ENCODE measurements at regions not wholly inside any gene's neighbourhood (a gene's known extent, or its start where the extent isn't known, plus 50 kb on each side); places are given as distances from the start of the nearest gene placed in this dataset.

- in situ Hi-C loops (cut with HindIII; ENCODE audit: low pct_ligation_motif_present, low sequenced_read_pairs) = no loop called here
- no peak for DNase-seq
- H3K27me3 ChIP-seq (replicated peaks) = no peaks in the 10 kb centered on the region
- TF ChIP-seq CTCF (IDR thresholded peaks at IDR 0.05; ENCODE audit: low read depth, low read length, missing control alignments) = no peak
- no peak overlapping the region for H3K27ac ChIP-seq
- H3K36me3 ChIP-seq (replicated peaks) = no peaks in the 10 kb centered on the region
- H3K4me3 ChIP-seq (ENCODE audit: low read depth, low read length) = no peak overlapping the region
Measured at GRCh38 chr10:2958659-2959058, 108.7 kb upstream of the PFKP start.

- DNase-seq = no peak
- TF ChIP-seq CTCF (IDR thresholded peaks at IDR 0.05; ENCODE audit: low read depth, low read length, missing control alignments) = no peak
- Histone ChIP-seq H3K27ac (no peak overlapping the region), H3K4me3 (ENCODE audit: low read depth, low read length) (no peak overlapping the region), H3K27me3 (replicated peaks) (no peaks in the 10 kb centered on the region), H3K36me3 (replicated peaks) (no peaks in the 10 kb centered on the region)
- in situ Hi-C loops (cut with HindIII; ENCODE audit: low pct_ligation_motif_present, low sequenced_read_pairs) = no loop called here
Measured at GRCh38 chr10:2957785-2958184, 109.6 kb upstream of the PFKP start.

DNA sequence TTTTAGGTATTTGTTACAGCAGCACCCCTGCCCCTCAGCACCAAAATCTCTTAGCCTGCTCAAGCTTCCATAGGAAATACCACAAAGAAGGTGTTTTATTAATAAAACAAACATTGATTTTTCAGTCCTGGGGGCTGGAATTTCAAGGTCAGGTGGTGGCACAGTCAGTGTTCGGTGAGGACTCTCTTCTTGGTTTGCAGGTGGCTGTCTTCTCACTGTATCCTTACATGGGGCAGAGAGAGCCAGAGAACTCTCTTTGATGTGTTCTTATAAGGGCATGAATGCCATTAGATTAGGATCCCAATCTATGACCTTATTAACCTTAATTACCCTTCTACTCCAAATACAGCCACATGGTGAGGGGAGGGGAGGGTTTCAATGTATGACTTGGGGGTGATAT lies 112.3 kb upstream of the PFKP start:
- H3K27me3 ChIP-seq (replicated peaks) = no peaks in the 10 kb centered on the region
- no peaks in the 10 kb centered on the region for H3K36me3 ChIP-seq (replicated peaks)
- DNase-seq = no peak
- H3K4me3 ChIP-seq (ENCODE audit: low read depth, low read length) = no peak overlapping the region
- H3K27ac ChIP-seq = no peak overlapping the region
- no peak for TF ChIP-seq CTCF (IDR thresholded peaks at IDR 0.05; ENCODE audit: low read depth, low read length, missing control alignments)
- in situ Hi-C loops (cut with HindIII; ENCODE audit: low pct_ligation_motif_present, low sequenced_read_pairs) = no loop called here

DNA sequence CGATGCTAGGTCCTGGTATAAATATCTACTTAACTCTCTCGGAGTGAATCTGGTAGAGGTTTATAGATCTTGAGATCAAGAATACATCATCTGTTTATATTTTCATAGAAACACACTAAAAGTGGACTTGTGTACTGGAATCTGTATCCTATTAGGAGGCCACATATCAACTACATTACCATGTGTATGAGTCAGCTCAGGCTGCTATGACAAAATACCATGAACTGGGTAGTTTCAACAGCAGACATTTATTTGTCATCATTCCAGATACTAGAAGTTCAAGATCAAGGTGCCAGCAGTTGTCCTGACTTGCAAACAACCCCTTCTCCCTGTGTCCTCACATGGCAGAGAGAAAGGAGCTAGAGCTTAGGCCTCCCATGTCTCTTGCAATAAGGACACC lies 113.9 kb upstream of the PFKP start:
- Histone ChIP-seq H3K36me3 (replicated peaks) (no peaks in the 10 kb centered on the region), H3K4me3 (ENCODE audit: low read depth, low read length) (no peak overlapping the region), H3K27ac (no peak overlapping the region), H3K27me3 (replicated peaks) (no peaks in the 10 kb centered on the region)
- no peak for DNase-seq
- in situ Hi-C loops (cut with HindIII; ENCODE audit: low pct_ligation_motif_present, low sequenced_read_pairs) = no loop called here
- TF ChIP-seq CTCF (IDR thresholded peaks at IDR 0.05; ENCODE audit: low read depth, low read length, missing control alignments) = no peak

GRCh38 chr10:2951235-2951835 lies 116.0 kb upstream of the PFKP start:
- TF ChIP-seq CTCF (IDR thresholded peaks at IDR 0.05; ENCODE audit: low read depth, low read length, missing control alignments) = no peak
- in situ Hi-C loops (cut with HindIII; ENCODE audit: low pct_ligation_motif_present, low sequenced_read_pairs) = no loop called here

DNA sequence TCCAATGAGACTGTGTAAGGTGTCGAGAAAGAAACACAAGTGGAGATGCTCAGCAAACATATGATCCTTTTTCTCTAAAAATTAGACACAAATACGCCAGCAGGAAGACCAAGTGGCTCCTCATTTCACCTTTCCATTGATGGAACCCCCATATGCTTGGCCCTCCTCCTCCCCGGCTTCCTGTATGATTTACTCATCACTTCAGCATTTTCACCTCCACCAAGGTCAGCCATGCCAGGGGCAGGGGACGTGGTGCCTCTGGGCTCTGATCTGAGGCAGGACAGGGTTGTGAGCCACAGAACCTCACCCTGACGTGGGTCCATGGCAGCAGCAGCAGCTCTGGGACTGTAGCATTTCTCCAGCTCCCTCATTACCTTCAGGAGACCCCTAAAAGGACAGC lies 116.8 kb upstream of the PFKP start:
- H3K36me3 ChIP-seq (replicated peaks) = no peaks in the 10 kb centered on the region
- in situ Hi-C loops (cut with HindIII; ENCODE audit: low pct_ligation_motif_present, low sequenced_read_pairs) = no loop called here
- no peak overlapping the region for H3K4me3 ChIP-seq (ENCODE audit: low read depth, low read length)

More at GRCh38 chr10:2951235-2951835, 116.0 kb upstream of the PFKP start:
- Histone ChIP-seq H3K27ac (no peak overlapping the region), H3K36me3 (replicated peaks) (no peaks in the 10 kb centered on the region), H3K27me3 (replicated peaks) (no peaks in the 10 kb centered on the region), H3K4me3 (ENCODE audit: low read depth, low read length) (no peak overlapping the region)
- no peak for DNase-seq

More for the DNA sequence above, 116.8 kb upstream of the PFKP start:
- Histone ChIP-seq H3K27ac (no peak overlapping the region), H3K27me3 (replicated peaks) (no peaks in the 10 kb centered on the region)
- TF ChIP-seq CTCF (IDR thresholded peaks at IDR 0.05; ENCODE audit: low read depth, low read length, missing control alignments) = no peak
- DNase-seq = no peak

All from brain microvascular endothelial cell (primary cell).